Chondrocyte (in vitro differentiated cells): ENCODE measurements at regions not wholly inside any gene's neighbourhood (a gene's known extent, or its start where the extent isn't known, plus 50 kb on each side); places are given as distances from the start of the nearest gene placed in this dataset.

ENCODE experiments used
- DNase-seq: peaks from one replicate; pipeline ENCODE4 v3.0.0; 2021; ENCODE audit warnings: mixed read lengths, low spot score
- H3K27ac Mint-ChIP-seq: one replicate; pipeline ENCODE4 v1.8.0; 2021; ENCODE audit warnings: mild to moderate bottlenecking, moderate library complexity, mixed read lengths; ENCODE audit not compliant: unreplicated experiment
- H3K27me3 Mint-ChIP-seq: 2 replicates; pipeline ENCODE4 v1.8.0; 2021; ENCODE audit warnings: low read depth, mixed read lengths
- H3K36me3 Mint-ChIP-seq: 2 replicates; pipeline ENCODE4 v1.8.0; 2021; ENCODE audit warnings: low read depth, mixed read lengths
- H3K4me1 Mint-ChIP-seq: 2 replicates; pipeline ENCODE4 v1.8.0; 2021; ENCODE audit warnings: low read depth, mild to moderate bottlenecking, mixed read lengths
- H3K4me3 Mint-ChIP-seq: one replicate; pipeline ENCODE4 v1.8.0; 2021; ENCODE audit warnings: mild to moderate bottlenecking, moderate library complexity, mixed read lengths; ENCODE audit not compliant: unreplicated experiment
- H3K9me3 Mint-ChIP-seq: 2 replicates; pipeline ENCODE4 v1.8.0; 2021; ENCODE audit warnings: low read depth, mixed read lengths
- CTCF ChIP-seq: fragments of 200-600 bp; sonication (generic); IDR thresholded peaks from 2 replicates; pipeline ENCODE4 v1.5.0; 2021; ENCODE audit warnings: antibody characterized with exemption, mild to moderate bottlenecking, moderate library complexity

GRCh38 chr16:9363520-9363919, 272.1 kb downstream of the HAPSTR1 start:
- DNase-seq = no peak
- Mint-ChIP-seq H3K36me3 (no peaks in the 10 kb centered on the region), H3K4me1 (no peaks in the 10 kb centered on the region)

GRCh38 chr16:9364721-9365369, 273.4 kb downstream of the HAPSTR1 start:
- Mint-ChIP-seq H3K27ac (no peak overlapping the region), H3K27me3 (no peaks in the 10 kb centered on the region), H3K4me1 (no peaks in the 10 kb centered on the region), H3K4me3 (no peak overlapping the region), H3K9me3 (peaks cover 6% of the 10 kb centered on the region), H3K36me3 (no peaks in the 10 kb centered on the region)
- DNase-seq = no peak
- no peak for TF ChIP-seq CTCF

More at GRCh38 chr16:9363520-9363919, 272.1 kb downstream of the HAPSTR1 start:
- Mint-ChIP-seq H3K9me3 (peaks cover 6% of the 10 kb centered on the region), H3K4me3 (no peak overlapping the region), H3K27me3 (no peaks in the 10 kb centered on the region), H3K27ac (no peak overlapping the region)
- TF ChIP-seq CTCF = no peak

- no peak for DNase-seq
- TF ChIP-seq CTCF = no peak
- Mint-ChIP-seq H3K36me3 (no peaks in the 10 kb centered on the region), H3K9me3 (peaks cover 6% of the 10 kb centered on the region), H3K27me3 (no peaks in the 10 kb centered on the region), H3K4me3 (no peak overlapping the region), H3K4me1 (no peaks in the 10 kb centered on the region), H3K27ac (no peak overlapping the region)
Measured at GRCh38 chr16:9365370-9365728, 273.9 kb downstream of the HAPSTR1 start.

- H3K4me3 Mint-ChIP-seq = no peak overlapping the region
- H3K27ac Mint-ChIP-seq = no peak overlapping the region
- DNase-seq = no peak
- TF ChIP-seq CTCF = no peak
- H3K4me1 Mint-ChIP-seq = no peaks in the 10 kb centered on the region
- no peaks in the 10 kb centered on the region for H3K36me3 Mint-ChIP-seq
- H3K27me3 Mint-ChIP-seq = no peaks in the 10 kb centered on the region
- peaks cover 6% of the 10 kb centered on the region for H3K9me3 Mint-ChIP-seq
Measured at GRCh38 chr16:9366048-9366969, 274.9 kb downstream of the HAPSTR1 start.

- no peak overlapping the region for H3K4me3 Mint-ChIP-seq
- no peak overlapping the region for H3K27ac Mint-ChIP-seq
- H3K9me3 Mint-ChIP-seq = peaks cover 2% of the 10 kb centered on the region
- no peak for TF ChIP-seq CTCF
- DNase-seq = no peak
- no peaks in the 10 kb centered on the region for H3K36me3 Mint-ChIP-seq
- no peaks in the 10 kb centered on the region for H3K4me1 Mint-ChIP-seq
- no peaks in the 10 kb centered on the region for H3K27me3 Mint-ChIP-seq
Measured at GRCh38 chr16:9370061-9370491, 278.6 kb downstream of the HAPSTR1 start.
